K562 (cell line): ENCODE measurements at regions not wholly inside any gene's neighbourhood (a gene's known extent, or its start where the extent isn't known, plus 50 kb on each side); places are given as distances from the start of the nearest gene placed in this dataset.

ENCODE experiments used
- ATAC-seq: fragments of 200-7000 bp; cut with Tn5 transposase; 3 replicates; pipeline ENCODE4 v1.9.1; 2020; ENCODE audit warnings: moderate library complexity
- BruUV-seq: library from RNA; stranded (reverse); fragments of 400-500 nt; replicated peaks from 2 replicates; lab custom pipeline; 2021; lab: Mats Ljungman, UMichigan
- CTCF ChIA-PET: fragments of 300-600 bp; formaldehyde crosslinking; extraction: SDS; loops from one replicate; lab custom pipeline; 2021; ENCODE audit warnings: low intra/inter-chr PET ratio; lab: Yijun Ruan, JAX
- POLR2A ChIA-PET: fragments of 300-600, 350-650 bp; sonication (Branson Sonifier 250); formaldehyde crosslinking; extraction: SDS; loops from one replicate; lab custom pipeline; 2021; ENCODE audit warnings: antibody characterized with exemption, inconsistent platforms; lab: Yijun Ruan, JAX
- DNase-seq, 4 experiments: peaks; one replicate each; pipeline versions ENCODE4 v3.0.0 to v3.0.0-alpha.2; 2011 to 2018; ENCODE audit warnings: low spot score in 3 of 4, mixed read lengths in 3 of 4; ENCODE audit errors: extremely low read depth in 1 of 4
- FAIRE-seq: peaks from 2 replicates; lab custom pipeline; 2011; peaks lifted over from hg19 to GRCh38; lab: Jason Lieb, UNC
- H2AFZ ChIP-seq: 2 replicates; pipeline ENCODE4 v1.6.0; 2011; ENCODE audit warnings: low read depth, low read length, control low read depth, inconsistent platforms
- H3K27ac ChIP-seq: fragments of 200-600 bp; 3 replicates; pipeline ENCODE4 v1.8.0; 2011; ENCODE audit warnings: low read depth, mild to moderate bottlenecking, control low read depth, inconsistent platforms, low read length, moderate library complexity, mixed read lengths; ENCODE audit errors: extremely low read depth
- H3K27me3 ChIP-seq, 2 experiments: fragments of 300-600 bp in 1 of 2; 2 replicates in 1 of 2; 3 replicates in 1 of 2; pipeline versions ENCODE4 v1.6.0 to v1.8.0; 2011; ENCODE audit warnings: inconsistent platforms in 2 of 2, low read length in 2 of 2, mild to moderate bottlenecking in 1 of 2, mixed read lengths in 1 of 2, moderate library complexity in 1 of 2; ENCODE audit not compliant: control insufficient read depth in 2 of 2, insufficient read depth in 2 of 2
- H3K36me3 ChIP-seq: fragments of 300-600 bp; 3 replicates; pipeline ENCODE4 v1.8.0; 2011; ENCODE audit warnings: mild to moderate bottlenecking, low read length, inconsistent platforms; ENCODE audit not compliant: control insufficient read depth, insufficient read depth
- H3K4me1 ChIP-seq, 2 experiments: fragments of 200-600 bp in 1 of 2; replicated peaks in 1 of 2; 2 replicates in 1 of 2; 3 replicates in 1 of 2; pipeline versions ENCODE4 v1.5.1 to v1.8.0; 2011; ENCODE audit warnings: inconsistent platforms in 2 of 2, low read length in 2 of 2, mild to moderate bottlenecking in 1 of 2, mixed read lengths in 1 of 2, moderate library complexity in 1 of 2; ENCODE audit not compliant: control insufficient read depth in 2 of 2, insufficient read depth in 2 of 2
- H3K4me2 ChIP-seq: 2 replicates; pipeline ENCODE4 v1.6.1; 2011; ENCODE audit warnings: low read length, control low read depth, inconsistent platforms, mixed read lengths; ENCODE audit not compliant: insufficient read depth
- H3K4me3 ChIP-seq: fragments of 200-600 bp; sonication (generic), shearing (Covaris generic); 2 replicates; pipeline ENCODE4 v1.5.1; 2016; ENCODE audit warnings: control low read depth, inconsistent platforms
- H3K79me2 ChIP-seq: fragments of 200-600 bp; 3 replicates; pipeline ENCODE4 v1.8.0; 2011; ENCODE audit warnings: low read length, inconsistent platforms; ENCODE audit not compliant: control insufficient read depth, insufficient read depth
- H3K9ac ChIP-seq, 2 experiments: 2 replicates each; pipeline versions ENCODE4 v1.6.0 to v1.6.1; 2011; ENCODE audit warnings: low read depth in 2 of 2, low read length in 2 of 2, control low read depth in 1 of 2, inconsistent platforms in 1 of 2, mild to moderate bottlenecking in 1 of 2, mixed read lengths in 1 of 2; ENCODE audit not compliant: insufficient read depth in 1 of 2
- H3K9me1 ChIP-seq: one replicate; pipeline ENCODE4 v1.6.0; 2011; ENCODE audit warnings: inconsistent platforms, mild to moderate bottlenecking, low read length, moderate library complexity; ENCODE audit not compliant: control insufficient read depth, insufficient read depth
- H3K9me3 ChIP-seq: replicated peaks from 2 replicates; pipeline ENCODE4 v1.5.1; 2011; ENCODE audit warnings: low read depth, low read length, inconsistent platforms; ENCODE audit not compliant: control insufficient read depth, insufficient read depth
- H4K20me1 ChIP-seq: replicated peaks from 2 replicates; pipeline ENCODE4 v1.6.1; 2011; ENCODE audit warnings: low read length, inconsistent platforms, mixed read lengths; ENCODE audit not compliant: control insufficient read depth, insufficient read depth
- CEBPB ChIP-seq: fragments of 450-650 bp; IDR thresholded peaks from 2 replicates; pipeline ENCODE4 v1.6.1; 2016; ENCODE audit warnings: missing genetic modification characterization, missing compliant biosample characterization
- ETV5 ChIP-seq: sonication (generic); formaldehyde crosslinking; IDR thresholded peaks from 2 replicates; pipeline ENCODE4 v1.4.0; 2020; ENCODE audit warnings: low read depth, mild to moderate bottlenecking, missing genetic modification reagents
- NKRF ChIP-seq: fragments of 450-650 bp; IDR thresholded peaks from 2 replicates; pipeline ENCODE4 v1.6.1; 2016; ENCODE audit warnings: borderline replicate concordance
- TAF1 ChIP-seq: IDR thresholded peaks from 2 replicates; pipeline ENCODE4 v1.6.1; 2011; ENCODE audit warnings: mild to moderate bottlenecking, low read length, moderate library complexity; ENCODE audit not compliant: insufficient read depth, control insufficient read depth, severe bottlenecking; ENCODE audit errors: extremely low read depth
- TGIF2 ChIP-seq: sonication (generic); formaldehyde crosslinking; IDR thresholded peaks from 2 replicates; pipeline ENCODE4 v1.8.1; 2022; ENCODE audit warnings: mild to moderate bottlenecking, missing genetic modification reagents, moderate library complexity
- ZNF212 ChIP-seq: fragments of 450-650 bp; formaldehyde crosslinking; IDR thresholded peaks from 2 replicates; pipeline ENCODE4 v1.4.0; 2020; ENCODE audit warnings: mild to moderate bottlenecking
- ZNF583 ChIP-seq: fragments of 250-450 bp; sonication (Bioruptor Pico); IDR thresholded peaks from 2 replicates; pipeline ENCODE4 v1.4.0; 2020
- WGBS: fragments of 100-300 bp; shearing (Covaris generic); methylation state at CpG from one replicate; pipeline ENCODE4 v1.1.6; 2016; ENCODE audit warnings: low coverage, mixed read lengths; ENCODE audit not compliant: insufficient coverage; ENCODE audit errors: missing lambda C conversion rate; 5-methylcytosine and 5-hydroxymethylcytosine counted together
- in situ Hi-C: fragments of 300-500 bp; cut with MboI; formaldehyde crosslinking; loops from 4 replicates; pipeline ENCODE4 v1.15.0; 2018; ENCODE audit warnings: inconsistent platforms, mixed read lengths
- intact Hi-C: fragments of 100-400 bp; cut with micrococcal nuclease; formaldehyde crosslinking; loops from 2 replicates; pipeline ENCODE4 v1.14.2; 2022
- TF ChIP-seq, protein P1 (sequence below): fragments of 450-650 bp; formaldehyde crosslinking; IDR thresholded peaks from 2 replicates; pipeline ENCODE4 v1.4.0; 2020; ENCODE audit warnings: mild to moderate bottlenecking, moderate library complexity
- TF ChIP-seq, protein P2 (sequence below): sonication (generic); formaldehyde crosslinking; IDR thresholded peaks from 2 replicates; pipeline ENCODE4 v1.8.0; 2022; ENCODE audit warnings: missing genetic modification reagents, mild to moderate bottlenecking, borderline replicate concordance
- TF ChIP-seq, protein P3 (sequence below): fragments of 250-450 bp; sonication (Bioruptor Pico); IDR thresholded peaks from 2 replicates; pipeline ENCODE4 v1.9.0; 2021; ENCODE audit warnings: mild to moderate bottlenecking

DNA sequence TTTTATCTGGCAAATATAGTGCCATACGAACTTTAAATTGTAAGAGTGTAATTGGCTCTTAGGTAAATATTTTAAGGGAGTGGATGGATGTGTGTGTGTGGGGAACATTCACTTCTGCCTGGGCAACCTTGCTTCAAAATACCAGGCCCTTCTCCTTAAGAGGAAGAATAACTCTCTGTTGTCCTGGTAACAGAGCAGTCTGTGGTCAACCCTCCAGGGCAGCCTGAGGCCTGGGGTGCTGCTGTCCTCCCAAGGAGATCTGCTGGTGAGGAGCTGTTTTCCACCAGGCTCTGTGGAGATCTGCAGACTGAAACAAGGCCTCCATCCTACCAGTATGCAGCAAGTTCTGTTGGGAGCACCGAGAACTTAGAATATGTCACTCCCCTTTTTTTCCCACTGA lies 325.2 kb downstream of the PSAT1 start:
- WGBS, result 0% methylated on average over 2 of the region's 2 CpGs
- TF ChIP-seq, protein P1, sequence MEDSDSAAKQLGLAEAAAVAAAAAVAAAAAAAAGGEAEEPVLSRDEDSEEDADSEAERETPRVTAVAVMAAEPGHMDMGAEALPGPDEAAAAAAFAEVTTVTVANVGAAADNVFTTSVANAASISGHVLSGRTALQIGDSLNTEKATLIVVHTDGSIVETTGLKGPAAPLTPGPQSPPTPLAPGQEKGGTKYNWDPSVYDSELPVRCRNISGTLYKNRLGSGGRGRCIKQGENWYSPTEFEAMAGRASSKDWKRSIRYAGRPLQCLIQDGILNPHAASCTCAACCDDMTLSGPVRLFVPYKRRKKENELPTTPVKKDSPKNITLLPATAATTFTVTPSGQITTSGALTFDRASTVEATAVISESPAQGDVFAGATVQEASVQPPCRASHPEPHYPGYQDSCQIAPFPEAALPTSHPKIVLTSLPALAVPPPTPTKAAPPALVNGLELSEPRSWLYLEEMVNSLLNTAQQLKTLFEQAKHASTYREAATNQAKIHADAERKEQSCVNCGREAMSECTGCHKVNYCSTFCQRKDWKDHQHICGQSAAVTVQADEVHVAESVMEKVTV (CRISPR knock-in tag), result no peak
- TF ChIP-seq CEBPB (tag), result no peak
- no peak for TF ChIP-seq TGIF2
- TF ChIP-seq TAF1, result no peak
- TF ChIP-seq ZNF583 (CRISPR knock-in tag), result no peak
- TF ChIP-seq, protein P2, sequence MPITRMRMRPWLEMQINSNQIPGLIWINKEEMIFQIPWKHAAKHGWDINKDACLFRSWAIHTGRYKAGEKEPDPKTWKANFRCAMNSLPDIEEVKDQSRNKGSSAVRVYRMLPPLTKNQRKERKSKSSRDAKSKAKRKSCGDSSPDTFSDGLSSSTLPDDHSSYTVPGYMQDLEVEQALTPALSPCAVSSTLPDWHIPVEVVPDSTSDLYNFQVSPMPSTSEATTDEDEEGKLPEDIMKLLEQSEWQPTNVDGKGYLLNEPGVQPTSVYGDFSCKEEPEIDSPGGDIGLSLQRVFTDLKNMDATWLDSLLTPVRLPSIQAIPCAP (CRISPR knock-in tag), result no peak
- no peak for TF ChIP-seq ZNF212
- TF ChIP-seq, protein P3, sequence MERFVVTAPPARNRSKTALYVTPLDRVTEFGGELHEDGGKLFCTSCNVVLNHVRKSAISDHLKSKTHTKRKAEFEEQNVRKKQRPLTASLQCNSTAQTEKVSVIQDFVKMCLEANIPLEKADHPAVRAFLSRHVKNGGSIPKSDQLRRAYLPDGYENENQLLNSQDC, result no peak
- TF ChIP-seq ETV5, result no peak
- TF ChIP-seq NKRF, result no peak
- no TSS peak for BruUV-seq
- no peaks in the 10 kb centered on the region for H3K27me3 ChIP-seq
- no peaks in the 10 kb centered on the region for H3K36me3 ChIP-seq
- intact Hi-C loops, result no loop called here
- H4K20me1 ChIP-seq, result no peaks in the 10 kb centered on the region
- no peak for DNase-seq
- no peak overlapping the region for H3K4me3 ChIP-seq
- ChIA-PET CTCF (no interaction called here), POLR2A (no interaction called here)
- no peaks in the 10 kb centered on the region for H3K9me1 ChIP-seq
- in situ Hi-C loops, result no loop called here
- H3K4me2 ChIP-seq, result no peak overlapping the region
- no peak overlapping the region for H3K27ac ChIP-seq
- no peaks in the 10 kb centered on the region for H3K4me1 ChIP-seq
- H3K9me3 ChIP-seq, result no peaks in the 10 kb centered on the region
- no peak overlapping the region for H3K9ac ChIP-seq
- no peak overlapping the region for H2AFZ ChIP-seq
- no peak for ATAC-seq
- no peak for FAIRE-seq
- no peaks in the 10 kb centered on the region for H3K79me2 ChIP-seq
